ENCODE measurements at regions not wholly inside any gene's neighbourhood (a gene's known extent, or its start where the extent isn't known, plus 50 kb on each side); places are given as distances from the start of the nearest gene placed in this dataset.

DNA sequence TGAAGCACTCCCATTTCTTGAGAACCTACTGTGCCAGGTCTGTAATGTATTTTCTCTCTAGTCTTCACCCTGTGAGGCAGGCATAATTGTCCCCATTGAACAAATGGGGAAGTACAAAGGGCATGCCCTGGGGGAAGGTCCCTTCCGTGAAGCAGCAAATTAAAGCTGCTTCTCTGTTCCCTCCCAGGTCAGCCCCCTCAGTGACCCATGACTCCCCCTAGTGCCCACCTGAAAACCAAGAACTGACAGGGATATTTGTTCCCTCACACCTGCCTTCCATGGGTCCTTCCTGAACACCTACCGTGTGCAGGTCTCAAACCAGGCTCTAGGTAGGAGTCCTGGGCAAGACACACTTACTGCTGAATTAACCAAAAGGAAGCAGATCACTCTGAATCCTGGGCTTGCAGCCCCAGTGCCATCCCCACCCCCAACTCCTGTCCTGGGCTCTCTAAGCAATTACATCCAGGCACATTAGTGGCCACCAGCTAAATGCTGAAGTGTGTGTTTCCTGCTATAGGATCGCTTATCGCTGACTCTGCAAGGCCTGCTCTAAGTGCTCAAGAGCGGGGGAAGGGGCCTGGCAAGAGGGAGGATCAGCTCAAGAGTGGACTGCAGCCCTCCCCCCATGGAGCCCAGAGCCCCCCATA is 254.8 kb downstream of the CDK5RAP2 start:
- H3K27me3 Mint-ChIP-seq: no peaks in the 10 kb centered on the region
- peaks cover 0 to 3% (median 0%) of the 10 kb centered on the region in 7 donors for H3K9me3 Mint-ChIP-seq
- Histone ChIP-seq H3K27me3 (ENCODE audit: control insufficient read depth, insufficient read depth, low read length) (no peaks in the 10 kb centered on the region), H3K27ac (ENCODE audit: insufficient read depth, low read length, poor library complexity, severe bottlenecking) (no peak overlapping the region), H3K9me3 (ENCODE audit: control insufficient read depth in 2 of 2, low read length in 2 of 2) (no peaks in the 10 kb centered on the region), H3K4me1 (ENCODE audit: control insufficient read depth, insufficient read depth, low read length, poor library complexity, severe bottlenecking) (no peaks in the 10 kb centered on the region), H3K36me3 (ENCODE audit: control insufficient read depth, insufficient read depth, low read length) (no peaks in the 10 kb centered on the region), H3K4me3 (ENCODE audit: low read depth, low read length) (no peak overlapping the region)
- no peaks in the 10 kb centered on the region for H3K4me1 Mint-ChIP-seq
- no peak overlapping the region for H3K4me3 Mint-ChIP-seq
- no peaks in the 10 kb centered on the region for H3K36me3 Mint-ChIP-seq
- DNase-seq (no peak), ATAC-seq (ENCODE audit: low read depth in 2 of 2) (no peak)
- no peak overlapping the region for H3K27ac Mint-ChIP-seq

DNA sequence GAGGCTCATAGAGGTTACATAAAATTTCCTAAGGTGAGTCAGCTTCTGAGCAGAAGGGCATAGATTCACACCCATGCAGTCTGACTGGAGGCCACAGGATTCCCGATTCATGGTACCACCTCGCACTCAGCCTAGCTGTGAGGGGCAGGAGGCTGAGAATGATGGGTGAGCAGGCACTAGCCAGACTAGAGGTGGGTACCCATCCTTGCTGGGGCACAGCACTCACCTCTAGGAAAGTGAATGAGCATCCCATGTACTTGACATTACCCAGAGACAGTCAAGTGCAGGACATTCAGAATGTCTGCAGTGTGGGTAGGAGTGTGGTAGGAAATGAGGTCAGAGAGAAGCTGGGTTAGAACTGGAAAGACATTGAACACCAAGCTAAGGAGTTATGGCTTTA is 255.5 kb downstream of the CDK5RAP2 start:
- Histone ChIP-seq H3K27me3 (ENCODE audit: control insufficient read depth, insufficient read depth, low read length) (no peaks in the 10 kb centered on the region), H3K9me3 (ENCODE audit: control insufficient read depth in 2 of 2, low read length in 2 of 2) (no peaks in the 10 kb centered on the region), H3K27ac (ENCODE audit: insufficient read depth, low read length, poor library complexity, severe bottlenecking) (no peak overlapping the region), H3K4me3 (ENCODE audit: low read depth, low read length) (no peak overlapping the region), H3K4me1 (ENCODE audit: control insufficient read depth, insufficient read depth, low read length, poor library complexity, severe bottlenecking) (no peaks in the 10 kb centered on the region), H3K36me3 (ENCODE audit: control insufficient read depth, insufficient read depth, low read length) (no peaks in the 10 kb centered on the region)
- Mint-ChIP-seq H3K36me3 (no peaks in the 10 kb centered on the region), H3K27ac (no peak overlapping the region), H3K4me1 (no peaks in the 10 kb centered on the region), H3K4me3 (no peak overlapping the region), H3K9me3 (peaks cover 0 to 3% (median 0%) of the 10 kb centered on the region in 7 donors), H3K27me3 (no peaks in the 10 kb centered on the region)
- no peak for DNase-seq
- no peak for ATAC-seq (ENCODE audit: low read depth in 2 of 2)

DNA sequence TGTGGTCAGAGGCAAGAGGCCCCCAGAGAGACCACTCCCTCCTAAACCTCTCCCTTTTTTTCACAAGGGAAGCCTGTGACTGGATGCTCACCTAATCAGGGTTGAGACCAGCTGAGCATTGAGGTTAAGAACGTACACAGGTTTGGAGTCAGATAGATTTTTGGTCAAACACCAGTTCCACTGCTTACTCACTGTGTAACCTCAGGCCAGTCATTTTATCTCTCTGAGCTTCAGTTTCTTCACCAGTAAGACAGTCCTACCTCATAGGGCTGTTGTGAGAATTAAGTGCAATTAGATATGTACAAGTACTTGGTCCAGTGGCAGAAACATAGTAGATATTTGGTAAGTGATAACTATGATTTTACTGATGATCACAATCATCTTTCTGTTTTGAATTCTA is 256.8 kb downstream of the CDK5RAP2 start:
- Histone ChIP-seq H3K27me3 (ENCODE audit: control insufficient read depth, insufficient read depth, low read length) (no peaks in the 10 kb centered on the region), H3K4me1 (ENCODE audit: control insufficient read depth, insufficient read depth, low read length, poor library complexity, severe bottlenecking) (no peaks in the 10 kb centered on the region), H3K4me3 (ENCODE audit: low read depth, low read length) (no peak overlapping the region), H3K9me3 (ENCODE audit: control insufficient read depth in 2 of 2, low read length in 2 of 2) (no peaks in the 10 kb centered on the region), H3K36me3 (ENCODE audit: control insufficient read depth, insufficient read depth, low read length) (no peaks in the 10 kb centered on the region), H3K27ac (ENCODE audit: insufficient read depth, low read length, poor library complexity, severe bottlenecking) (no peak overlapping the region)
- Mint-ChIP-seq H3K4me1 (no peaks in the 10 kb centered on the region), H3K9me3 (peaks cover 0 to 3% (median 0%) of the 10 kb centered on the region in 7 donors), H3K27me3 (no peaks in the 10 kb centered on the region), H3K27ac (no peak overlapping the region), H3K4me3 (no peak overlapping the region), H3K36me3 (no peaks in the 10 kb centered on the region)
- DNase-seq (no peak), ATAC-seq (ENCODE audit: low read depth in 2 of 2) (no peak)

DNA sequence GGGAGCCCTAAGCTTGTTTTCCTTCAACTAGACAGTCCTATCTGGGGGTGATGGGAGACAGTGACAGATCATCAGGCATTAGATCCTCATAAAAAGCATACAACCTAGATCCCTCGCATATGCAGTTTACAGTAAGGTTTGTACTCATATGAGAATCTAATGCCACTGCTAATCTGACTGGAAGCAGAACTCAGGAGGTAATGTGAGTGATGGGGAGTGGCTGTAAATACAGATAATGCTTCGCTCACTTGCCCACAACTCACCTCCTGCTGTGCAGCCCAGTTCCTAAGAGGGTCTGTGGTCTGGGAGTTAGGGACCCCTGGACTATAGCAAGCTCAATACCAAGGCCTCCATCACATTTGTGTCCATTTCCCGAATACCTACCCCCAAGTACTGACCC is 260.5 kb downstream of the CDK5RAP2 start:
- Histone ChIP-seq H3K4me1 (ENCODE audit: control insufficient read depth, insufficient read depth, low read length, poor library complexity, severe bottlenecking) (no peaks in the 10 kb centered on the region), H3K27ac (ENCODE audit: insufficient read depth, low read length, poor library complexity, severe bottlenecking) (no peak overlapping the region), H3K9me3 (ENCODE audit: control insufficient read depth in 2 of 2, low read length in 2 of 2) (peaks cover 0 to 2% of the 10 kb centered on the region in 2 experiments), H3K4me3 (ENCODE audit: low read depth, low read length) (no peak overlapping the region), H3K27me3 (ENCODE audit: control insufficient read depth, insufficient read depth, low read length) (no peaks in the 10 kb centered on the region), H3K36me3 (ENCODE audit: control insufficient read depth, insufficient read depth, low read length) (no peaks in the 10 kb centered on the region)
- Mint-ChIP-seq H3K4me3 (no peak overlapping the region), H3K9me3 (peaks cover 0 to 5% (median 1%) of the 10 kb centered on the region in 7 donors), H3K27me3 (no peaks in the 10 kb centered on the region), H3K4me1 (no peaks in the 10 kb centered on the region), H3K27ac (no peak overlapping the region), H3K36me3 (no peaks in the 10 kb centered on the region)
- DNase-seq: no peak
- ATAC-seq (ENCODE audit: low read depth in 2 of 2): no peak

DNA sequence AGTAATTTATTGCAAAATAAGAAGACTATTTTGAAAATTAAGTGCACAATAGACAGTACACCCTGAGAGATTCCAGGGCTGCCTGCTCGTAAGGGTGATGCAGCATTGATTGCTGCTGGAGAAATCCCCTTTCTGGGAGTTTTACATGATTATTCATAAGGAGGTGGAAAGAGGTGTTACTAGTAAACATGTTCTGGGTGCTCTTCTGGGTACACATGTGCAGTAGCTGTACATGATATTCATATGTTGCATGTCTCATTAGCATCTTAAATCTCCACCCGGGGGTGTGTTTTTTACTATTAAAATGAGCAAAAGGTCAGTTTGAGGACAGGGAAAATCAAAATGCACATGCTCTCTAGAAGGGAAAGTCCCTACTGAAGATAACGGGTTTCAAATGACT is 264.8 kb downstream of the CDK5RAP2 start:
- peaks cover 0 to 8% of the 10 kb centered on the region in 2 experiments for H3K9me3 ChIP-seq (ENCODE audit: control insufficient read depth in 2 of 2, low read length in 2 of 2)
- H3K9me3 Mint-ChIP-seq: peaks cover 0 to 7% (median 3%) of the 10 kb centered on the region in 7 donors
- H3K4me3 ChIP-seq (ENCODE audit: low read depth, low read length): no peak overlapping the region
- H3K36me3 Mint-ChIP-seq: no peaks in the 10 kb centered on the region
- no peaks in the 10 kb centered on the region for H3K27me3 Mint-ChIP-seq
- H3K27ac Mint-ChIP-seq: no peak overlapping the region
- H3K36me3 ChIP-seq (ENCODE audit: control insufficient read depth, insufficient read depth, low read length): no peaks in the 10 kb centered on the region
- no peaks in the 10 kb centered on the region for H3K4me1 Mint-ChIP-seq
- H3K4me1 ChIP-seq (ENCODE audit: control insufficient read depth, insufficient read depth, low read length, poor library complexity, severe bottlenecking): no peaks in the 10 kb centered on the region
- no peak overlapping the region for H3K27ac ChIP-seq (ENCODE audit: insufficient read depth, low read length, poor library complexity, severe bottlenecking)
- no peaks in the 10 kb centered on the region for H3K27me3 ChIP-seq (ENCODE audit: control insufficient read depth, insufficient read depth, low read length)
- ATAC-seq (ENCODE audit: low read depth in 2 of 2) (no peak), DNase-seq (no peak)
- no peak overlapping the region for H3K4me3 Mint-ChIP-seq

DNA sequence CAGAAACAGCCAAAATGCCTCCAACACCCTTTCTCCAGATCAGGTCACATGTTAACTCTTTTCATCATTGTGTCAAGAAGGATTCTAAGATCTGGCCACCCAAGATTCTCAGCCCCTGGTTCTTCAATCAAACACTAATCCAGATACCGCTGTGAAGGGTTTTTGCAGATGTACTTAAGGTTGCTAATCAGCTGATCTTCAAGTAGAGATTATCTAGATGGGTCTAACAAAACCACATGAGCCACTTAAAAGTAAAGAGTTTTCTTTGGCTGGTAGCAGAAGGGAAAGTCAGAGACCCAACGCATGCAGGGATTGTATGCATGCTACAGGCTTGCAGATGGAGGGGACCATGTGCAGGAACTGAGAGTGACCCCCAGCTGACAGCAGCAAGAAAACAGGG is 267.9 kb downstream of the CDK5RAP2 start:
- H3K4me1 Mint-ChIP-seq: no peaks in the 10 kb centered on the region
- Histone ChIP-seq H3K36me3 (ENCODE audit: control insufficient read depth, insufficient read depth, low read length) (no peaks in the 10 kb centered on the region), H3K4me3 (ENCODE audit: low read depth, low read length) (no peak overlapping the region), H3K27me3 (ENCODE audit: control insufficient read depth, insufficient read depth, low read length) (no peaks in the 10 kb centered on the region), H3K27ac (ENCODE audit: insufficient read depth, low read length, poor library complexity, severe bottlenecking) (no peak overlapping the region), H3K4me1 (ENCODE audit: control insufficient read depth, insufficient read depth, low read length, poor library complexity, severe bottlenecking) (no peaks in the 10 kb centered on the region), H3K9me3 (ENCODE audit: control insufficient read depth in 2 of 2, low read length in 2 of 2) (peaks cover 0 to 8% of the 10 kb centered on the region in 2 experiments)
- no peaks in the 10 kb centered on the region for H3K36me3 Mint-ChIP-seq
- ATAC-seq (ENCODE audit: low read depth in 2 of 2) (no peak), DNase-seq (no peak)
- H3K27ac Mint-ChIP-seq: no peak overlapping the region
- no peak overlapping the region for H3K4me3 Mint-ChIP-seq
- no peaks in the 10 kb centered on the region for H3K27me3 Mint-ChIP-seq
- peaks cover 0 to 7% (median 3%) of the 10 kb centered on the region in 7 donors for H3K9me3 Mint-ChIP-seq

DNA sequence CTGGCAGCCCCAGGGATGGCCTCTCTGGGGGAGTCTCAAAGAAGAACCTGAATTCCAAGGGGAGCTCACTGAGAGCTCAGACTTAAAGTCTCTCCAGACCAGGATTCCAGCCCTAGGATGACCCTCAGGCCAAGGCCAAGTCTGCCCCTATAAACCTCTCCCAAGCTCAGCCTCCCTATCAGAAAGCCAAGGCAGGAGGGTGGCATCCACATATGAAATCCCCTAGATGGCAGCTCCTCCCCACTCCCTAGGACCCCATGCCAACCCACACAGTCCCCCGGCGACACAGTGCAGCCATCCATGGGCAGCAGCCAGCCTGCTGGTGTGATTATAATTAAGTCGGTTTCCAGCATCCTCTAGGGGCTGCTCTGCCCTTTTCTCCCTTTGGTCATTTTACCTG is 269.9 kb downstream of the CDK5RAP2 start:
- H3K9me3 Mint-ChIP-seq: peaks cover 0 to 6% (median 3%) of the 10 kb centered on the region in 7 donors
- H3K27me3 Mint-ChIP-seq: no peaks in the 10 kb centered on the region
- Histone ChIP-seq H3K4me3 (ENCODE audit: low read depth, low read length) (no peak overlapping the region), H3K36me3 (ENCODE audit: control insufficient read depth, insufficient read depth, low read length) (no peaks in the 10 kb centered on the region), H3K4me1 (ENCODE audit: control insufficient read depth, insufficient read depth, low read length, poor library complexity, severe bottlenecking) (no peaks in the 10 kb centered on the region), H3K9me3 (ENCODE audit: control insufficient read depth in 2 of 2, low read length in 2 of 2) (peaks cover 0 to 8% of the 10 kb centered on the region in 2 experiments), H3K27me3 (ENCODE audit: control insufficient read depth, insufficient read depth, low read length) (no peaks in the 10 kb centered on the region), H3K27ac (ENCODE audit: insufficient read depth, low read length, poor library complexity, severe bottlenecking) (no peak overlapping the region)
- H3K36me3 Mint-ChIP-seq: no peaks in the 10 kb centered on the region
- H3K27ac Mint-ChIP-seq: no peak overlapping the region
- no peak for DNase-seq
- no peak for ATAC-seq (ENCODE audit: low read depth in 2 of 2)
- H3K4me3 Mint-ChIP-seq: no peak overlapping the region
- H3K4me1 Mint-ChIP-seq: no peaks in the 10 kb centered on the region

DNA sequence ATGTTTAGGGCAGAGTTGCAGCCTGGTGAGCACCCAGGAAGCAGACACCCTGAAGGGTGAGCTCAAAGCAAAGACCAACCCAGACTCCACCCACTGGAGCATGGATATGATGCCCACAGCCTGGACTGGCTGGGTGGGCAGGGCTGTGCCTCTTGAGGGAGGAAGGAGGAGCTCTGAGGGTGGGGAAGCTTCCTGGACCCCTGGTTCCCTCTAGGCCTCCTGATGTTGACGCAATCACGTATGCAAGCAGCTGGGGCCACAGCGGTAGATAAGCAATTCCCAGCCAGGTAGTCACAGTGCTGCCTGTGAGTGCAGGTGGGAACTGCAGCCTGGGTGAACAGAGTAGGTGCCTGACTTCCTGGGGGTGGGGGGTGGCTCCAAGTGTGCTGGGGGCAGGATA is 271.5 kb downstream of the CDK5RAP2 start:
- H3K27ac ChIP-seq (ENCODE audit: insufficient read depth, low read length, poor library complexity, severe bottlenecking): no peak overlapping the region
- no peaks in the 10 kb centered on the region for H3K36me3 ChIP-seq (ENCODE audit: control insufficient read depth, insufficient read depth, low read length)
- Mint-ChIP-seq H3K36me3 (no peaks in the 10 kb centered on the region), H3K27me3 (no peaks in the 10 kb centered on the region), H3K27ac (no peak overlapping the region), H3K4me1 (no peaks in the 10 kb centered on the region), H3K9me3 (peaks cover 0 to 6% (median 0%) of the 10 kb centered on the region in 7 donors), H3K4me3 (no peak overlapping the region)
- no peak for DNase-seq
- H3K4me3 ChIP-seq (ENCODE audit: low read depth, low read length): no peak overlapping the region
- H3K27me3 ChIP-seq (ENCODE audit: control insufficient read depth, insufficient read depth, low read length): no peaks in the 10 kb centered on the region
- no peaks in the 10 kb centered on the region for H3K4me1 ChIP-seq (ENCODE audit: control insufficient read depth, insufficient read depth, low read length, poor library complexity, severe bottlenecking)
- no peak for ATAC-seq (ENCODE audit: low read depth in 2 of 2)
- H3K9me3 ChIP-seq (ENCODE audit: control insufficient read depth in 2 of 2, low read length in 2 of 2): no peaks in the 10 kb centered on the region
